ENCODE measurements at regions not wholly inside any gene's neighbourhood (a gene's known extent, or its start where the extent isn't known, plus 50 kb on each side); places are given as distances from the start of the nearest gene placed in this dataset.

- no peak for TF ChIP-seq CTCF (IDR thresholded peaks at IDR 0.05)
- no peak for TF ChIP-seq POLR2A (IDR thresholded peaks at IDR 0.05)
- no peak for TF ChIP-seq EP300 (IDR thresholded peaks at IDR 0.05)
Measured at GRCh38 chr12:116381744-116382685, 104.5 kb upstream of the MED13L start.

Measured in upper lobe of left lung (tissue), 4 donors.